HG03139 (cell line): ENCODE measurements at regions not wholly inside any gene's neighbourhood (a gene's known extent, or its start where the extent isn't known, plus 50 kb on each side); places are given as distances from the start of the nearest gene placed in this dataset.

ENCODE experiments used
- ATAC-seq: cut with Tn5 transposase; IDR thresholded peaks from one replicate; pipeline ENCODE4 v1.9.1; 2021; ENCODE audit not compliant: unreplicated experiment

GRCh38 chr5:173741087-173741486 is 124.6 kb upstream of the BOD1 start:
- no peak for ATAC-seq

GRCh38 chr5:173741729-173742431 is 125.4 kb upstream of the BOD1 start:
- ATAC-seq = peak; percentile 3

GRCh38 chr5:173742432-173742816 is 126.0 kb upstream of the BOD1 start:
- peak; percentile 57 for ATAC-seq

- peak; percentile 34 for ATAC-seq
Measured at GRCh38 chr5:173743641-173744343, 127.3 kb upstream of the BOD1 start.

GRCh38 chr5:173744551-173744950 is 128.1 kb upstream of the BOD1 start:
- no peak for ATAC-seq

- peak; percentile 53 for ATAC-seq
Measured at GRCh38 chr5:173745123-173745522, 128.7 kb upstream of the BOD1 start.

GRCh38 chr5:173745557-173745956 is 129.1 kb upstream of the BOD1 start:
- no peak for ATAC-seq

GRCh38 chr5:173746047-173746646 is 129.7 kb upstream of the BOD1 start:
- no peak for ATAC-seq

GRCh38 chr5:173747876-173748275 is 131.4 kb upstream of the BOD1 start:
- no peak for ATAC-seq

GRCh38 chr5:173750538-173751265 is 134.3 kb upstream of the BOD1 start:
- ATAC-seq = no peak

- no peak for ATAC-seq
Measured at GRCh38 chr5:173751266-173751600, 134.8 kb upstream of the BOD1 start.

GRCh38 chr5:173752653-173753052 is 135.5 kb upstream of the CPEB4 start:
- no peak for ATAC-seq

GRCh38 chr5:173753307-173754168 is 134.6 kb upstream of the CPEB4 start:
- ATAC-seq = no peak

- ATAC-seq = no peak
Measured at GRCh38 chr5:173755319-173755718, 132.8 kb upstream of the CPEB4 start.

GRCh38 chr5:173757403-173758209 is 130.5 kb upstream of the CPEB4 start:
- no peak for ATAC-seq

GRCh38 chr5:173758676-173759075 is 129.5 kb upstream of the CPEB4 start:
- ATAC-seq = no peak

- no peak for ATAC-seq
Measured at GRCh38 chr5:173759691-173760090, 128.5 kb upstream of the CPEB4 start.

GRCh38 chr5:173760461-173761177 is 127.5 kb upstream of the CPEB4 start:
- no peak for ATAC-seq

- no peak for ATAC-seq
Measured at GRCh38 chr5:173761178-173761513, 127.0 kb upstream of the CPEB4 start.
